GM23248 (cell line): ENCODE measurements at regions not wholly inside any gene's neighbourhood (a gene's known extent, or its start where the extent isn't known, plus 50 kb on each side); places are given as distances from the start of the nearest gene placed in this dataset.

Source experiments
- DNase-seq: peaks from one replicate; pipeline ENCODE4 v3.0.0-alpha.2; 2015
- H2AFZ ChIP-seq: fragments of 200-600 bp; sonication (generic); 2 replicates; pipeline ENCODE4 v1.6.1; 2016; ENCODE audit warnings: antibody characterized with exemption
- H3F3A ChIP-seq: fragments of 200-600 bp; sonication (generic); 2 replicates; pipeline ENCODE4 v1.6.1; 2016; ENCODE audit warnings: mild to moderate bottlenecking, antibody characterized with exemption, mixed run types; ENCODE audit not compliant: insufficient read depth
- H3K27ac ChIP-seq: fragments of 200-600 bp; sonication (generic); 2 replicates; pipeline ENCODE4 v1.5.1; 2016; ENCODE audit warnings: mild to moderate bottlenecking
- H3K27me3 ChIP-seq: fragments of 200-600 bp; sonication (generic); replicated peaks from 2 replicates; pipeline ENCODE4 v1.6.1; 2016; ENCODE audit warnings: mild to moderate bottlenecking; ENCODE audit not compliant: insufficient read depth
- H3K36me3 ChIP-seq: fragments of 200-600 bp; sonication (generic); 2 replicates; pipeline ENCODE4 v1.6.1; 2016; ENCODE audit warnings: low read depth, mild to moderate bottlenecking
- H3K4me1 ChIP-seq: fragments of 200-600 bp; sonication (generic); 2 replicates; pipeline ENCODE4 v1.6.1; 2016; ENCODE audit warnings: mild to moderate bottlenecking; ENCODE audit not compliant: insufficient read depth
- H3K4me2 ChIP-seq: fragments of 200-600 bp; sonication (generic); one replicate; pipeline ENCODE4 v1.6.1; 2016; ENCODE audit warnings: mild to moderate bottlenecking; ENCODE audit not compliant: unreplicated experiment
- H3K4me3 ChIP-seq: fragments of 200-600 bp; sonication (generic); 2 replicates; pipeline ENCODE4 v1.5.1; 2016; ENCODE audit warnings: mild to moderate bottlenecking
- H3K79me2 ChIP-seq: fragments of 200-600 bp; sonication (generic); 2 replicates; pipeline ENCODE4 v1.6.1; 2016; ENCODE audit warnings: mild to moderate bottlenecking; ENCODE audit not compliant: insufficient read depth
- H3K9ac ChIP-seq: fragments of 200-600 bp; sonication (generic); 2 replicates; pipeline ENCODE4 v1.6.1; 2016; ENCODE audit warnings: mild to moderate bottlenecking
- H3K9me2 ChIP-seq: fragments of 200-600 bp; sonication (generic); 2 replicates; pipeline ENCODE4 v1.6.1; 2016; ENCODE audit warnings: mixed run types, mild to moderate bottlenecking, moderate library complexity; ENCODE audit not compliant: insufficient read depth
- H3K9me3 ChIP-seq: fragments of 200-600 bp; sonication (generic); one replicate; pipeline ENCODE4 v1.6.1; 2017; ENCODE audit warnings: low read depth
- H4K20me1 ChIP-seq: fragments of 200-600 bp; sonication (generic); 2 replicates; pipeline ENCODE4 v1.6.0; 2016; ENCODE audit not compliant: insufficient read depth
- EZH2 ChIP-seq: fragments of 200-600 bp; sonication (generic); IDR thresholded peaks from 2 replicates; pipeline ENCODE4 v1.6.1; 2018; ENCODE audit warnings: antibody characterized with exemption, mild to moderate bottlenecking; ENCODE audit not compliant: insufficient read depth, poor library complexity, severe bottlenecking
- EZH2phosphoT487 ChIP-seq: fragments of 200-600 bp; sonication (generic); IDR thresholded peaks from 2 replicates; pipeline ENCODE4 v1.6.1; 2018; ENCODE audit warnings: antibody characterized with exemption, moderate library complexity, mild to moderate bottlenecking, low read depth; ENCODE audit not compliant: insufficient read depth
- WGBS, 2 experiments: methylation state at CpG; one replicate each; pipeline ENCODE4 v1.1.6; 2015 to 2017; ENCODE audit warnings: low lambda C conversion rate in 2 of 2, low coverage in 1 of 2; ENCODE audit errors: missing lambda C conversion rate in 2 of 2; 5-methylcytosine and 5-hydroxymethylcytosine counted together
- in situ Hi-C: fragments of 300-500 bp; cut with MboI; formaldehyde crosslinking; loops from 2 replicates; pipeline ENCODE4 v1.15.0; 2020

- no peaks in the 10 kb centered on the region for H4K20me1 ChIP-seq
- TF ChIP-seq EZH2, result no peak
- TF ChIP-seq EZH2phosphoT487, result no peak
- no peaks in the 10 kb centered on the region for H3K9me2 ChIP-seq
- DNase-seq, result no peak
- H3K4me1 ChIP-seq, result no peaks in the 10 kb centered on the region
- no peaks in the 10 kb centered on the region for H3K79me2 ChIP-seq
- WGBS, 2 experiments, result 62 to 64% methylated on average over 9 of the region's 9 CpGs
- H3K27ac ChIP-seq, result no peak overlapping the region
- H3K4me3 ChIP-seq, result no peak overlapping the region
- H2AFZ ChIP-seq, result no peak overlapping the region
- H3K4me2 ChIP-seq, result no peak overlapping the region
- H3K9me3 ChIP-seq, result no peaks in the 10 kb centered on the region
- no peak overlapping the region for H3K9ac ChIP-seq
- no peaks in the 10 kb centered on the region for H3F3A ChIP-seq
- no peaks in the 10 kb centered on the region for H3K36me3 ChIP-seq
- in situ Hi-C loops, result no loop called here
- H3K27me3 ChIP-seq, result no peaks in the 10 kb centered on the region
Observed at GRCh38 chr9:89815061-89815902, 210.5 kb downstream of the GADD45G start.

GRCh38 chr9:89815903-89816573, 211.2 kb downstream of the GADD45G start:
- Histone ChIP-seq H3K4me2 (no peak overlapping the region), H3K79me2 (no peaks in the 10 kb centered on the region), H3K36me3 (no peaks in the 10 kb centered on the region), H2AFZ (no peak overlapping the region), H3K27ac (no peak overlapping the region), H3K4me3 (no peak overlapping the region), H4K20me1 (no peaks in the 10 kb centered on the region), H3K9ac (no peak overlapping the region), H3K4me1 (no peaks in the 10 kb centered on the region), H3K9me2 (no peaks in the 10 kb centered on the region), H3K27me3 (no peaks in the 10 kb centered on the region), H3K9me3 (no peaks in the 10 kb centered on the region), H3F3A (no peaks in the 10 kb centered on the region)
- WGBS, 2 experiments, result 36 to 45% methylated on average over 10 of the region's 10 CpGs
- no peak for DNase-seq
- TF ChIP-seq EZH2phosphoT487 (no peak), EZH2 (no peak)
- in situ Hi-C loops, result no loop called here

GRCh38 chr9:89817151-89817950, 212.5 kb downstream of the GADD45G start:
- Histone ChIP-seq H3F3A (no peaks in the 10 kb centered on the region), H2AFZ (no peak overlapping the region), H3K27me3 (no peaks in the 10 kb centered on the region), H3K27ac (no peak overlapping the region), H3K9me3 (no peaks in the 10 kb centered on the region), H4K20me1 (no peaks in the 10 kb centered on the region), H3K4me3 (no peak overlapping the region), H3K79me2 (no peaks in the 10 kb centered on the region), H3K9me2 (no peaks in the 10 kb centered on the region), H3K9ac (no peak overlapping the region), H3K4me1 (no peaks in the 10 kb centered on the region), H3K4me2 (no peak overlapping the region), H3K36me3 (no peaks in the 10 kb centered on the region)
- WGBS, 2 experiments, result 52 to 54% methylated on average over 13 of the region's 13 CpGs
- TF ChIP-seq EZH2phosphoT487 (no peak), EZH2 (no peak)
- no peak for DNase-seq
- in situ Hi-C loops, result no loop called here

- H3K4me2 ChIP-seq, result no peak overlapping the region
- H3K27ac ChIP-seq, result no peak overlapping the region
- H3K36me3 ChIP-seq, result no peaks in the 10 kb centered on the region
- no peak for TF ChIP-seq EZH2
- TF ChIP-seq EZH2phosphoT487, result no peak
- H3K9me3 ChIP-seq, result no peaks in the 10 kb centered on the region
- in situ Hi-C loops, result no loop called here
- DNase-seq, result no peak
- no peak overlapping the region for H2AFZ ChIP-seq
- H3K79me2 ChIP-seq, result no peaks in the 10 kb centered on the region
- H4K20me1 ChIP-seq, result no peaks in the 10 kb centered on the region
- H3K4me3 ChIP-seq, result no peak overlapping the region
- no peaks in the 10 kb centered on the region for H3F3A ChIP-seq
- no peaks in the 10 kb centered on the region for H3K27me3 ChIP-seq
- H3K4me1 ChIP-seq, result no peaks in the 10 kb centered on the region
- H3K9ac ChIP-seq, result no peak overlapping the region
- no peaks in the 10 kb centered on the region for H3K9me2 ChIP-seq
- 48 to 66% methylated on average over 2 of the region's 2 CpGs for WGBS, 2 experiments
Observed at GRCh38 chr9:89820337-89820736, 215.5 kb downstream of the GADD45G start.
